ENCODE measurements at regions not wholly inside any gene's neighbourhood (a gene's known extent, or its start where the extent isn't known, plus 50 kb on each side); places are given as distances from the start of the nearest gene placed in this dataset.
"Not testable (repeated sequence)": the region's sequence is repeated elsewhere in the genome, so short reads cannot be mapped to it uniquely, and the experiment has no call there.

DNA sequence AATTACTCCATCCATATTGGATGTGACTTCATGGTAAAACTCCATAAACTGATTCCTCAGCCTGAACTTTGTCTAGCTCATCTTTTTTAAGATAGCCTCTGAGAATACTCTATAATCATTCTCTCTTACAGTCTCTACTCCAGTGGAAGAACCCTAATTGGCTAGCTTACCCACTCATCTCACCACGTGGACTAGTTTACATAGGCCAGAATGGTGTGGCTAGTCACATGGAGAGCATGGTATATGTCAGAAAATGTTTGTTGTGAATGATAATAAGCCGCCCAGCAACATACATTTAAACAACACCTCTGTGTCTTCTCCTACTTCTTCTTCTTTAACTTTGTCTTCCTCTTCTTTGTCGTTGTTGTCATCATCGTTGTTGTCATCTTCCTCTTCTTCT is 389.2 kb upstream of the LRRC3B start:
- H3K36me3 ChIP-seq (ENCODE audit: low read depth, low read length), result no peaks in the 10 kb centered on the region
- H3K79me2 ChIP-seq (ENCODE audit: low read length), result no peaks in the 10 kb centered on the region
- BruUV-seq (replicated peaks), result no TSS peak
- H3K9me2 ChIP-seq (replicated peaks; ENCODE audit: low read length), result no peaks in the 10 kb centered on the region
- TF ChIP-seq, protein P1, sequence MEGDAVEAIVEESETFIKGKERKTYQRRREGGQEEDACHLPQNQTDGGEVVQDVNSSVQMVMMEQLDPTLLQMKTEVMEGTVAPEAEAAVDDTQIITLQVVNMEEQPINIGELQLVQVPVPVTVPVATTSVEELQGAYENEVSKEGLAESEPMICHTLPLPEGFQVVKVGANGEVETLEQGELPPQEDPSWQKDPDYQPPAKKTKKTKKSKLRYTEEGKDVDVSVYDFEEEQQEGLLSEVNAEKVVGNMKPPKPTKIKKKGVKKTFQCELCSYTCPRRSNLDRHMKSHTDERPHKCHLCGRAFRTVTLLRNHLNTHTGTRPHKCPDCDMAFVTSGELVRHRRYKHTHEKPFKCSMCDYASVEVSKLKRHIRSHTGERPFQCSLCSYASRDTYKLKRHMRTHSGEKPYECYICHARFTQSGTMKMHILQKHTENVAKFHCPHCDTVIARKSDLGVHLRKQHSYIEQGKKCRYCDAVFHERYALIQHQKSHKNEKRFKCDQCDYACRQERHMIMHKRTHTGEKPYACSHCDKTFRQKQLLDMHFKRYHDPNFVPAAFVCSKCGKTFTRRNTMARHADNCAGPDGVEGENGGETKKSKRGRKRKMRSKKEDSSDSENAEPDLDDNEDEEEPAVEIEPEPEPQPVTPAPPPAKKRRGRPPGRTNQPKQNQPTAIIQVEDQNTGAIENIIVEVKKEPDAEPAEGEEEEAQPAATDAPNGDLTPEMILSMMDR (conservative IDR thresholded peaks at IDR 0.05; ENCODE audit: low read depth, low read length), result no peak
- TF ChIP-seq EZH2 (IDR thresholded peaks at IDR 0.05; ENCODE audit: low read length, unreplicated experiment) (no peak), EZH2phosphoT487 (IDR thresholded peaks at IDR 0.05; ENCODE audit: borderline replicate concordance, low read length) (no peak)
- no peaks in the 10 kb centered on the region for H3K4me1 ChIP-seq (ENCODE audit: insufficient read depth, low read length)
- no peaks in the 10 kb centered on the region for H3K27me3 ChIP-seq (ENCODE audit: low read length)
- DNase-seq, result no peak
- no peaks in the 10 kb centered on the region for H4K20me1 ChIP-seq (ENCODE audit: low read length)
- ATAC-seq, result no peak
- intact Hi-C loops (cut with micrococcal nuclease), result no loop called here
- no peak overlapping the region for H3K4me3 ChIP-seq (ENCODE audit: low read length)
- no peak overlapping the region for H3K4me2 ChIP-seq (ENCODE audit: low read length)
- H3K9me3 ChIP-seq (ENCODE audit: low read length), result peaks cover 33% of the 10 kb centered on the region; the same call in 1 of the 2 replicates
- no peak overlapping the region for H3K9ac ChIP-seq (ENCODE audit: low read length)
- H3K27ac ChIP-seq (ENCODE audit: low read length), result no peak overlapping the region
- no peaks in the 10 kb centered on the region for H3F3A ChIP-seq (ENCODE audit: low read length, unreplicated experiment)
- no peak overlapping the region for H2AFZ ChIP-seq (ENCODE audit: low read length)
- CTCF ChIA-PET, result no interaction called here
- POLR2A ChIA-PET (ENCODE audit: unreplicated experiment), result no interaction called here

GRCh38 chr3:26236531-26236930 is 386.0 kb upstream of the LRRC3B start:
- no peak overlapping the region for H3K27ac ChIP-seq (ENCODE audit: low read length)
- POLR2A ChIA-PET (ENCODE audit: unreplicated experiment), result no interaction called here
- BruUV-seq (replicated peaks), result no TSS peak
- H3K4me2 ChIP-seq (ENCODE audit: low read length), result no peak overlapping the region
- no peaks in the 10 kb centered on the region for H3K4me1 ChIP-seq (ENCODE audit: insufficient read depth, low read length)
- H3K9ac ChIP-seq (ENCODE audit: low read length), result no peak overlapping the region
- H3K27me3 ChIP-seq (ENCODE audit: low read length), result no peaks in the 10 kb centered on the region
- no peak overlapping the region for H3K4me3 ChIP-seq (ENCODE audit: low read length)
- CTCF ChIA-PET, result no interaction called here
- peaks cover 27% of the 10 kb centered on the region; the same call in 1 of the 2 replicates for H3K9me3 ChIP-seq (ENCODE audit: low read length)
- H4K20me1 ChIP-seq (ENCODE audit: low read length), result no peaks in the 10 kb centered on the region
- DNase-seq (no peak), ATAC-seq (no peak)
- no peaks in the 10 kb centered on the region for H3K9me2 ChIP-seq (replicated peaks; ENCODE audit: low read length)
- TF ChIP-seq EZH2 (IDR thresholded peaks at IDR 0.05; ENCODE audit: low read length, unreplicated experiment) (no peak), EZH2phosphoT487 (IDR thresholded peaks at IDR 0.05; ENCODE audit: borderline replicate concordance, low read length) (no peak)
- TF ChIP-seq, protein P1 (conservative IDR thresholded peaks at IDR 0.05; ENCODE audit: low read depth, low read length), result no peak
- intact Hi-C loops (cut with micrococcal nuclease), result no loop called here
- no peaks in the 10 kb centered on the region for H3F3A ChIP-seq (ENCODE audit: low read length, unreplicated experiment)
- no peaks in the 10 kb centered on the region for H3K79me2 ChIP-seq (ENCODE audit: low read length)
- no peak overlapping the region for H2AFZ ChIP-seq (ENCODE audit: low read length)
- no peaks in the 10 kb centered on the region for H3K36me3 ChIP-seq (ENCODE audit: low read depth, low read length)

GRCh38 chr3:26237036-26237682 is 385.4 kb upstream of the LRRC3B start:
- no peaks in the 10 kb centered on the region for H3K4me1 ChIP-seq (ENCODE audit: insufficient read depth, low read length)
- BruUV-seq (replicated peaks), result no TSS peak
- CTCF ChIA-PET, result no interaction called here

DNA sequence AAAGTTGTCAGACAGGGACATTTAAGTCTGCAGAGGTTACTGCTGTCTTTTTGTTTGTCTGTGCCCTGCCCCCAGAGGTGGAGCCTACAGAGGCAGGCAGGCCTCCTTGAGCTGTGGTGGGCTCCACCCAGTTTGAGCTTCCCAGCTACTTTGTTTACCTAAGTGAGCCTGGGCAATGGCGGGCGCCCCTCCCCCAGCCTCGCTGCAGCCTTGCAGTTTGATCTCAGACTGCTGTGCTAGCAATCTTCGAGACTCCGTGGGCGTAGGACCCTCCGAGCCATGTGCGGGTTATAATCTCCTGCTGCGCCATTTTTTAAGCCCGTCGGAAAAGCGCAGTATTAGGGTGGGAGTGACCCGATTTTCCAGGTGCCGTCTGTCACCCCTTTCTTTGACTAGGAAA is 378.0 kb upstream of the LRRC3B start:
- H3K27ac ChIP-seq (ENCODE audit: low read length); H2AFZ ChIP-seq (ENCODE audit: low read length); H4K20me1 ChIP-seq (ENCODE audit: low read length); H3K36me3 ChIP-seq (ENCODE audit: low read depth, low read length); CTCF ChIA-PET; POLR2A ChIA-PET (ENCODE audit: unreplicated experiment); ATAC-seq; H3K9me2 ChIP-seq (replicated peaks; ENCODE audit: low read length); H3F3A ChIP-seq (ENCODE audit: low read length, unreplicated experiment); H3K4me3 ChIP-seq (ENCODE audit: low read length); DNase-seq; H3K4me2 ChIP-seq (ENCODE audit: low read length); BruUV-seq (replicated peaks); H3K79me2 ChIP-seq (ENCODE audit: low read length); H3K9ac ChIP-seq (ENCODE audit: low read length); H3K27me3 ChIP-seq (ENCODE audit: low read length); intact Hi-C loops (cut with micrococcal nuclease); H3K4me1 ChIP-seq (ENCODE audit: insufficient read depth, low read length): not testable (repeated sequence)
- peaks cover 17% of the 10 kb centered on the region for H3K9me3 ChIP-seq (ENCODE audit: low read length)

More at GRCh38 chr3:26237036-26237682, 385.4 kb upstream of the LRRC3B start:
- Histone ChIP-seq H3K79me2 (ENCODE audit: low read length) (no peaks in the 10 kb centered on the region), H3K36me3 (ENCODE audit: low read depth, low read length) (no peaks in the 10 kb centered on the region), H3K27me3 (ENCODE audit: low read length) (no peaks in the 10 kb centered on the region), H3K9me2 (replicated peaks; ENCODE audit: low read length) (no peaks in the 10 kb centered on the region), H4K20me1 (ENCODE audit: low read length) (no peaks in the 10 kb centered on the region), H3K4me3 (ENCODE audit: low read length) (no peak overlapping the region), H3K4me2 (ENCODE audit: low read length) (no peak overlapping the region), H3K27ac (ENCODE audit: low read length) (no peak overlapping the region), H2AFZ (ENCODE audit: low read length) (no peak overlapping the region), H3K9me3 (ENCODE audit: low read length) (peaks cover 24% of the 10 kb centered on the region; the same call in 1 of the 2 replicates), H3F3A (ENCODE audit: low read length, unreplicated experiment) (no peaks in the 10 kb centered on the region), H3K9ac (ENCODE audit: low read length) (no peak overlapping the region)
- POLR2A ChIA-PET (ENCODE audit: unreplicated experiment), result no interaction called here
- DNase-seq, result no peak
- no peak for ATAC-seq
- intact Hi-C loops (cut with micrococcal nuclease), result no loop called here
- TF ChIP-seq, protein P1 (conservative IDR thresholded peaks at IDR 0.05; ENCODE audit: low read depth, low read length), result no peak
- TF ChIP-seq EZH2 (IDR thresholded peaks at IDR 0.05; ENCODE audit: low read length, unreplicated experiment) (no peak), EZH2phosphoT487 (IDR thresholded peaks at IDR 0.05; ENCODE audit: borderline replicate concordance, low read length) (no peak)
